Ovary (tissue), 3 donors: ENCODE measurements at regions not wholly inside any gene's neighbourhood (a gene's known extent, or its start where the extent isn't known, plus 50 kb on each side); places are given as distances from the start of the nearest gene placed in this dataset.

Experiments
- EP300 ChIP-seq: sonication (generic); formaldehyde crosslinking; IDR thresholded peaks from one replicate; pipeline ENCODE4 v1.6.1; 2017; ENCODE audit warnings: antibody characterized with exemption
- POLR2A ChIP-seq: fragments of 450-650 bp; IDR thresholded peaks from one replicate; pipeline ENCODE4 v1.6.1; 2017; ENCODE audit warnings: antibody characterized with exemption, mild to moderate bottlenecking, moderate library complexity
- TF ChIP-seq, protein P1 (sequence below), 3 donors: fragments of 450-650 bp in 2 of 3; fragments of 200-600 bp in 1 of 3; IDR thresholded peaks; one replicate each; pipeline versions ENCODE4 v1.5.1 to v1.8.0; 2016 to 2022; ENCODE audit warnings: antibody characterized with exemption in 3 of 3, mild to moderate bottlenecking in 1 of 3
- donor health status: DM: no; HTN: no; CAD: no.

GRCh38 chr7:131949659-131950058 lies 393.2 kb upstream of the PODXL start:
- TF ChIP-seq POLR2A (no peak), EP300 (no peak)
- TF ChIP-seq, protein P1, sequence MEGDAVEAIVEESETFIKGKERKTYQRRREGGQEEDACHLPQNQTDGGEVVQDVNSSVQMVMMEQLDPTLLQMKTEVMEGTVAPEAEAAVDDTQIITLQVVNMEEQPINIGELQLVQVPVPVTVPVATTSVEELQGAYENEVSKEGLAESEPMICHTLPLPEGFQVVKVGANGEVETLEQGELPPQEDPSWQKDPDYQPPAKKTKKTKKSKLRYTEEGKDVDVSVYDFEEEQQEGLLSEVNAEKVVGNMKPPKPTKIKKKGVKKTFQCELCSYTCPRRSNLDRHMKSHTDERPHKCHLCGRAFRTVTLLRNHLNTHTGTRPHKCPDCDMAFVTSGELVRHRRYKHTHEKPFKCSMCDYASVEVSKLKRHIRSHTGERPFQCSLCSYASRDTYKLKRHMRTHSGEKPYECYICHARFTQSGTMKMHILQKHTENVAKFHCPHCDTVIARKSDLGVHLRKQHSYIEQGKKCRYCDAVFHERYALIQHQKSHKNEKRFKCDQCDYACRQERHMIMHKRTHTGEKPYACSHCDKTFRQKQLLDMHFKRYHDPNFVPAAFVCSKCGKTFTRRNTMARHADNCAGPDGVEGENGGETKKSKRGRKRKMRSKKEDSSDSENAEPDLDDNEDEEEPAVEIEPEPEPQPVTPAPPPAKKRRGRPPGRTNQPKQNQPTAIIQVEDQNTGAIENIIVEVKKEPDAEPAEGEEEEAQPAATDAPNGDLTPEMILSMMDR (IDR thresholded peaks at IDR 0.05) = no peak
